ENCODE measurements at regions not wholly inside any gene's neighbourhood (a gene's known extent, or its start where the extent isn't known, plus 50 kb on each side); places are given as distances from the start of the nearest gene placed in this dataset.

DNA sequence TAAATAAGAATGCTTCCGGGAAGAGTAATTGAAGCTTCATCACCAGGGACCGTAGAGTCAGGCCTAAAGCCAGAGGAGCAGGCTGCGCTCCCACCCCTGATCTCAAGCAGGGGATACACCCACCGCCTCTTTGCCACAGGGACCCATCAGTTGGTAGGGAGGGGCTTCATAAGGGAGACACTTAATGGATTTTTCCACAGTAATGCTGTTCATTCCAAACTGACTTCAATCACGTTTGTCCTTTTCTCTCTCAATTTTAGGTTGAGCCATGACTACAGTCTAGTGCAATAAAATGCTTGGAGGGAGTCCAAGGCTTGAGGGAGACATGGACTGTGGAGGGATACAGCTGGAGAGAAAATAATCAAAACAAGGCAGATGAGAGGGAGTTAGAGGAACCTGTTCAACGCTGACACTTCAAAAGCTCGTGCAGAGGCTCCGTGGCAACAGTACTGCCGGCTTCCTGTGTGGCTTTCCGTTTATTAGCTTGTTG is 111.5 kb downstream of the SEC16B start:
- no peak overlapping the region for H3K9ac ChIP-seq (ENCODE audit: insufficient read length)
- no peaks in the 10 kb centered on the region for H3K9me3 ChIP-seq (ENCODE audit: low read depth, low read length)
- peak overlapping the region; percentile 48 for H3K4me3 ChIP-seq
- no peak for TF ChIP-seq EZH2 (IDR thresholded peaks at IDR 0.05)
- TF ChIP-seq POLR2AphosphoS5 (IDR thresholded peaks at IDR 0.05; ENCODE audit: borderline replicate concordance, low read depth, low read length) = no peak
- no peak for TF ChIP-seq FOXP2 (optimal IDR thresholded peaks at IDR 0.05; ENCODE audit: control extremely low read depth, extremely low read length, insufficient read depth)
- H3K27ac ChIP-seq = no peak overlapping the region; the same call in 1 of the 2 replicates
- no peak for DNase-seq (ENCODE audit: low read depth, low spot score)
- no peaks in the 10 kb centered on the region for H3K36me3 ChIP-seq (ENCODE audit: insufficient read depth, low read length)

DNA sequence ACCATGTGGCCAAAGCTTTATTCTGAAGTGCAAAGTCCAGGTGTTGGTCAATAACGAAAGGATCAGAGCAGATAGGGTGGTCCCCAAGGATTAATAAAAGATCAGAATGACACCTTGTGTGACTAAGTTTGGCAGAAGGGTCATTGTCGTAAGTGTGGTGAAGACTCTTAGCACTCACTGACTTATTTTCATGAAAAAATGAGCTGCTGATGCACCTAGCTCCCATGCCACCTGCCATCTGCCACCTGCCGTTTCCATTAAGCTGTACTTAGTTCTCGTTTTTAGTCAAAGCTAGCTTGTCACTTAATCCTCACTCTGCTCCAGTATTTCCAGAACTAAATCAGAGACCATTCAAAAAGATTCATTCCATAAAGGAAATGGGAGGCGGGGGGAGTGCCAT is 112.6 kb downstream of the SEC16B start:
- no peaks in the 10 kb centered on the region for H3K36me3 ChIP-seq (ENCODE audit: insufficient read depth, low read length)
- DNase-seq (ENCODE audit: low read depth, low spot score) = no peak
- TF ChIP-seq POLR2AphosphoS5 (IDR thresholded peaks at IDR 0.05; ENCODE audit: borderline replicate concordance, low read depth, low read length) = no peak
- TF ChIP-seq FOXP2 (optimal IDR thresholded peaks at IDR 0.05; ENCODE audit: control extremely low read depth, extremely low read length, insufficient read depth) = no peak
- TF ChIP-seq EZH2 (IDR thresholded peaks at IDR 0.05) = no peak
- H3K27ac ChIP-seq = no peak overlapping the region
- H3K9me3 ChIP-seq (ENCODE audit: low read depth, low read length) = no peaks in the 10 kb centered on the region
- no peak overlapping the region for H3K4me3 ChIP-seq
- H3K9ac ChIP-seq (ENCODE audit: insufficient read length) = no peak overlapping the region

DNA sequence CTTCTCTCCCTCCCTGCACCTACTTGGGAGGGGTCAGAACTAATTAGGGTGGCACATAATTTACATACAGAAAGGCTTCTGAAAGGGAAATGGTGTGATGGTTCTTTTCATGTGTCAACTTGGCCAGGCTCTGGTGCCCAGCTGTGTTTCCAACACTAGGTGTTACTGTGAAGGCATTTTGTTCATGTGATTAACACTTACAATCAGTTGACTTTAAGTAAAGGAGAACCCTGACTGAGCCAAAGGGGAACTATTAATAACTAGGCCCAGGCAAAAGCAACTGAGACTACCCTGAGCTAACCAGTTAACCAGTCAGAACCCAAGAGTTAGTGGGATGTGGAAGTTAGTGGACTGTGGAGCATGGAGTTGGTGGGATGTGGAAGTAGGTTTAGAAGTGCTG is 114.9 kb downstream of the SEC16B start:
- Histone ChIP-seq H3K9ac (ENCODE audit: insufficient read length) (no peak overlapping the region), H3K9me3 (ENCODE audit: low read depth, low read length) (no peaks in the 10 kb centered on the region), H3K4me3 (no peak overlapping the region), H3K27ac (no peak overlapping the region), H3K36me3 (ENCODE audit: insufficient read depth, low read length) (no peaks in the 10 kb centered on the region)
- DNase-seq (ENCODE audit: low read depth, low spot score) = no peak
- no peak for TF ChIP-seq POLR2AphosphoS5 (IDR thresholded peaks at IDR 0.05; ENCODE audit: borderline replicate concordance, low read depth, low read length)
- no peak for TF ChIP-seq FOXP2 (optimal IDR thresholded peaks at IDR 0.05; ENCODE audit: control extremely low read depth, extremely low read length, insufficient read depth)
- TF ChIP-seq EZH2 (IDR thresholded peaks at IDR 0.05) = no peak

DNA sequence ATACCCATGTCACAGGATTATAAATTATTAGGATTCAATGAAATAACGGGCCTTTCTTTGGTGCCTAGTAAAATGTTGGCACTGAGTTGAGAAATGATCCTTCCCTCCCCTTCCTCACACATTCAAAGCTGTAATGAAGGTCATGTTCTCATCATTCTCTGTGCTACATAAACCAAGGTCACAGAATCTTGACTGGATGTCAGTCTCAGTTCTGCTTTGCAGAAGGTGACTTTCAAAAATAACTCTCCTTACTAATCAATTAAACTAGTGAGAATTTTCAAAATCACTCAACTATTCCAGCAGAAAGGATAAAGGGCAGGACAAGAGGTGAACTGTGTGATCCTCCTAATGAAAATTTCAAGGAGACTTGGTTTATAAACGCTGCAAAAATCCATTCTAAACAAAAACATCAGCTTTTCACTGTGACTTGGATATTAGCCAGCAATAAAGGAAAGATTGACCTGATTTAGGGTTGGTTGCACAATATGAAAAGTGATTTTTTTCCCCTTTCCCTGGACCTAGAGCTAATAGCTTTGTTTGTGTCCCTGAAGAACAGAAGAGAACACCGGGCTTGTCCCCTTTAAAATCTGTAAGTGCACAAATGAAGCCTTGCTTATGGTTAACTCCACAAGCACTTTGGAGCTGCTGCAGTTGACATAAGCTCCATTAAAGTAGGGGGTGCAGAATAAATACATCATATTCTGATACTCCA is 120.1 kb downstream of the SEC16B start:
- no peak for TF ChIP-seq FOXP2 (optimal IDR thresholded peaks at IDR 0.05; ENCODE audit: control extremely low read depth, extremely low read length, insufficient read depth)
- TF ChIP-seq POLR2AphosphoS5 (IDR thresholded peaks at IDR 0.05; ENCODE audit: borderline replicate concordance, low read depth, low read length) = no peak
- TF ChIP-seq EZH2 (IDR thresholded peaks at IDR 0.05) = no peak
- DNase-seq (ENCODE audit: low read depth, low spot score) = no peak
- Histone ChIP-seq H3K9ac (ENCODE audit: insufficient read length) (no peak overlapping the region), H3K27ac (no peak overlapping the region), H3K4me3 (no peak overlapping the region), H3K9me3 (ENCODE audit: low read depth, low read length) (no peaks in the 10 kb centered on the region), H3K36me3 (ENCODE audit: insufficient read depth, low read length) (no peaks in the 10 kb centered on the region)

DNA sequence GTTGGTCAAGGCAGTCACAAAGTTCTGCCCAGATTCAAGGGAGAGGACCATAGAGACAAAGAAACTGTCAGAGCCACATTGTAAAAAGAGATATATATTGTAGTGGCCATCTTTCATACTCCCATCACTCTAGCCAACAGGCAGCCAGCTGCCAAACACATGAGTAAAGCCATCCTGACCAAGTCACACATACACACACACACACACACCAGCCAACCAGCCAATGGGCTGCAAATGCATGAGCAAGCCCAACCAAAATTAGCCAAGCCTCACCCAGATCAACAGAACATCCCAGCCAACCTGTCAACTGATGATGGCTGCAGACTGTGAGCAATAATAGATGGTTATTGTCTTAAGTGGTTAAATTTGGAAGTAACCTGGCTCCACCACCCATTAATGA is 120.7 kb downstream of the SEC16B start:
- DNase-seq (ENCODE audit: low read depth, low spot score) = no peak
- H3K27ac ChIP-seq = no peak overlapping the region

DNA sequence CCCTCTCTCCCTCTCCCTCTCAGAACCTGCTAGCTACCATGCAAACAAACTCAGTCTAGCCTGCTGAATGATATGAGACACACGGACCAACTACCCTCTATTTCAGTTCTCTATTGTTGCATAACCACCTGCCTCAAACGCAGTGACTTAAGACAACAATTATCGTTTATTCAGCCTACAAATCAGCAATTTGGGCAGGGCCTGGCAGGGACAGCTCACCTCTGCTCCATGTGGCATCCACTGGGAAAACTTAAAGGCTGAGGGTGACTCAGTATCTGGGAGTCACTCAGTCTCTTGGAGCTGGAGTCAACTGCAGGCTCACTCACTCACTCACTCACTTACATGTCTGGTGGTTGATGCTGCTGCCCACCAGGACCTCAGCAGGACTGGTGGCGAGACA is 121.3 kb downstream of the SEC16B start:
- Histone ChIP-seq H3K9me3 (ENCODE audit: low read depth, low read length) (no peaks in the 10 kb centered on the region), H3K36me3 (ENCODE audit: insufficient read depth, low read length) (no peaks in the 10 kb centered on the region), H3K4me3 (no peak overlapping the region), H3K27ac (no peak overlapping the region), H3K9ac (ENCODE audit: insufficient read length) (no peak overlapping the region)
- no peak for TF ChIP-seq EZH2 (IDR thresholded peaks at IDR 0.05)
- no peak for DNase-seq (ENCODE audit: low read depth, low spot score)

More for the DNA sequence above, 120.7 kb downstream of the SEC16B start:
- no peak overlapping the region for H3K4me3 ChIP-seq
- TF ChIP-seq FOXP2 (optimal IDR thresholded peaks at IDR 0.05; ENCODE audit: control extremely low read depth, extremely low read length, insufficient read depth) (no peak), EZH2 (IDR thresholded peaks at IDR 0.05) (no peak), POLR2AphosphoS5 (IDR thresholded peaks at IDR 0.05; ENCODE audit: borderline replicate concordance, low read depth, low read length) (no peak)
- no peak overlapping the region for H3K9ac ChIP-seq (ENCODE audit: insufficient read length)
- no peaks in the 10 kb centered on the region for H3K36me3 ChIP-seq (ENCODE audit: insufficient read depth, low read length)
- H3K9me3 ChIP-seq (ENCODE audit: low read depth, low read length) = no peaks in the 10 kb centered on the region

DNA sequence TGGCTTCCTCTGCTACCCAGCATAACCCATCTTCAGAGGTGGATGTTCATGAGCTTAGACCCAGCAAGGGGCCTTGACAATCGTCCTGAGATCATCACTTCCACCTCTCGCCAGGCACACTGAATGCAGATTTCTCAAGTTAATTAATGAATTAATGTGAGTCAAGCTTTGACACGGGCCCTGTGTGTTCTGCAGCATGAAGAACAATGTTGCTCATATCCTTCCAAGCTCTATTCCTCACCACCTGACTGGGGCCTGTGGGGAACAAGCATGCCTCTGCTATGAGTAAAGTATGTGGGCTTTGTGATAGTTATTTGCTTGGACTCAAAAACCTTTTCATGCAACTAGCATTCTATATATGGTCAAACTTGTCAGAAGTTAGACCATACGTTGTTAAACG is 122.0 kb downstream of the SEC16B start:
- DNase-seq (ENCODE audit: low read depth, low spot score) = no peak
- Histone ChIP-seq H3K9ac (ENCODE audit: insufficient read length) (no peak overlapping the region), H3K4me3 (no peak overlapping the region), H3K36me3 (ENCODE audit: insufficient read depth, low read length) (no peaks in the 10 kb centered on the region), H3K9me3 (ENCODE audit: low read depth, low read length) (no peaks in the 10 kb centered on the region), H3K27ac (no peak overlapping the region)
- TF ChIP-seq FOXP2 (optimal IDR thresholded peaks at IDR 0.05; ENCODE audit: control extremely low read depth, extremely low read length, insufficient read depth) (no peak), POLR2AphosphoS5 (IDR thresholded peaks at IDR 0.05; ENCODE audit: borderline replicate concordance, low read depth, low read length) (no peak), EZH2 (IDR thresholded peaks at IDR 0.05) (no peak)

DNA sequence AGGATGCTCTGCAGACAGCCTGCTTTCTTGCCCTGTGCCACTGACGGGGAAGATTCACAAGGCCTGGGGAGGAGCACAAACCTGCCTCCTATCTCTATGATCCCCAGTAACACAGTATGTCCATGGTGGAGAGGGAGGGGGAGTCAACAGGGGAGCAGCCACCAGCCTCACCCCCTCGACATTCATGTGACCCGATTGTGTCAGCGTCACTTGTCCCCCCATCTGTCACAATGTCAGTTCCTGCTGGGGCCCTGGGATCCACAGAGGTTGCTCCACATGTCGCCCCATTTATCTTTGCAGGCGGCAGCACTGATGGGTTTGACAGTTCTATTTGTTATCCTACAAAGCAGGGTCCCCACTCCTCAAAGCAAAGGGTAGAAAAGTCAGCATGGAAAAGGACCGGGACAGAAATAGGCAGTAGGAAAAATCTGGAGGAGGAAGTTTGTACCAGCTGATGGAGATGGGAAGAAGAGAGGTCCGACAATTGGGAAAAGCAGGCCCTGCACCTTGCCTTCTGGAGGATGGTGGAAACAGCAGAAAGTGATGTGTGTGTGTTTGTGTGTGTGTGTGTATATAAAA is 130.9 kb downstream of the SEC16B start:
- TF ChIP-seq FOXP2 (optimal IDR thresholded peaks at IDR 0.05; ENCODE audit: control extremely low read depth, extremely low read length, insufficient read depth) (no peak), POLR2AphosphoS5 (IDR thresholded peaks at IDR 0.05; ENCODE audit: borderline replicate concordance, low read depth, low read length) (no peak), EZH2 (IDR thresholded peaks at IDR 0.05) (no peak)
- Histone ChIP-seq H3K9me3 (ENCODE audit: low read depth, low read length) (no peaks in the 10 kb centered on the region), H3K27ac (no peak overlapping the region), H3K9ac (ENCODE audit: insufficient read length) (no peak overlapping the region), H3K4me3 (no peak overlapping the region), H3K36me3 (ENCODE audit: insufficient read depth, low read length) (no peaks in the 10 kb centered on the region)
- DNase-seq (ENCODE audit: low read depth, low spot score) = no peak

Data from SK-N-MC (cell line).